ENCODE measurements at regions not wholly inside any gene's neighbourhood (a gene's known extent, or its start where the extent isn't known, plus 50 kb on each side); places are given as distances from the start of the nearest gene placed in this dataset.

DNA sequence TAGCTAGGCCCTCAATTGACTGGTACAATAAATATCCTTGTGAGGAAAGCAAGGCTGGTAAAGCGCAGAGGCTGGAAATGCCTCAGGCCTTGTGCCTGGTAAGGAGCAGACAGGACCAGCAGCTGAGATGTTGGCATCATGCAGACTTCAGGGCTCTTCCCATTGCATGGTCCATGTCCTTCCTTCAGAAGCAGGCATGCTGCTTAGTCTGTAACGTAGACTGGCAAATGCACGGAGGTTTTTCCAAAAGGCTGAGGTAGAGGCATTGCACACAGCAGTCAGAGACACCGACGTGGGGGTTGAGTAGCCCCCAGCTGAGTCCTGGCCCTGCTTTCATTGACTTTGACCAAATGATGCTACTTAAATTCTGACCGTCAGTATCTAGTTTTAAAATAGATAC, 87.1 kb downstream of the ADRB2 start:
- no peak for DNase-seq

DNA sequence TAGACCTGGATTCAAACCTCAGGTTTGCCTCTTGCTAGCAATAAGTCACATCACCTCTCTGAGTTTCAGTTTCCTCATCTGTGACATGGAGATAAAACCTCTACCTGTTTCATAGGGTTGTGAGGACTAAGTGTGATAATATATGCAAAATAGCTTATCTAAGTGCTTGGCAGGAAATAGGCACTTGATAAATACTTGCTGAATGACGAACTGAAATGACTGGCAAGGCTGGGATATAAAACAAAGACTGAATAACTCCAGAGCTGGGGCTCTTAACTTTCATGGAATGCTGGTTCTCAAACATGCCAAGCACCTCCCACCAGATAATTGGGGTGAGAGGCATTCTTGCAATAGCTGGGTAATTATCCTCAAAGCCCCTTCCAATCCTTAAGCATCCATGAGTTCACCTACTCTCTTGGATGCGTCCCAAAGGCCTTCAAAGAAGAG, 87.6 kb downstream of the ADRB2 start:
- no peak for DNase-seq

DNA sequence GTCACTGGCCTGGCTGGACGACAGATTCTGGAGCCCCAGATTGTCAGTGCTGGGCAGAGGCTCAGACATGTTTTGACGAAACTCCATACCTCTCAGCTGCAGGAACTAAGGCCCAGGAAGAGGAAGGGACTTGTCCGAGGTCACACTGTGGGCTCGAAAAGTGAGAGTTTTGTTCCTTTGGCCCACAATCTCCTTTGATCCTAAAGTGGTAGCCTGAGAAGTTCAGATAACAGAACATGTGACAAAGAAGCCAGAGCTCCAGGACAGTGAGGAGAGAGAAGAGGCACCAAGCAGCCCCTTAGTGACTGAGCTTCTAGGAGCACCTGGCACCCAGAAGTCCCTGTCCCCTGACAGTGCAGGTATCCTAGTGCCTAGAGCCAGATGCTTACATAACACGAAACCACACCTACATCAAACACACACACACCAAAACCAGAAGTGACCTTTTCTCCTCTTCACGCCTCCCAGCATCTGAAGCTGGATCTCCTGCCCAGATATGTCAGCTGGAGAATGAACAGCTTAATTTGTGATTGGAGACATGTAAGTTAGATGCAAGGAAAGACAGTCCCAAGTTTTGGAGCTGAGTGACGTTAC, 88.9 kb downstream of the ADRB2 start:
- DNase-seq: peak in 3 of 4 experiments; percentile 9 to 34 (median 27)

DNA sequence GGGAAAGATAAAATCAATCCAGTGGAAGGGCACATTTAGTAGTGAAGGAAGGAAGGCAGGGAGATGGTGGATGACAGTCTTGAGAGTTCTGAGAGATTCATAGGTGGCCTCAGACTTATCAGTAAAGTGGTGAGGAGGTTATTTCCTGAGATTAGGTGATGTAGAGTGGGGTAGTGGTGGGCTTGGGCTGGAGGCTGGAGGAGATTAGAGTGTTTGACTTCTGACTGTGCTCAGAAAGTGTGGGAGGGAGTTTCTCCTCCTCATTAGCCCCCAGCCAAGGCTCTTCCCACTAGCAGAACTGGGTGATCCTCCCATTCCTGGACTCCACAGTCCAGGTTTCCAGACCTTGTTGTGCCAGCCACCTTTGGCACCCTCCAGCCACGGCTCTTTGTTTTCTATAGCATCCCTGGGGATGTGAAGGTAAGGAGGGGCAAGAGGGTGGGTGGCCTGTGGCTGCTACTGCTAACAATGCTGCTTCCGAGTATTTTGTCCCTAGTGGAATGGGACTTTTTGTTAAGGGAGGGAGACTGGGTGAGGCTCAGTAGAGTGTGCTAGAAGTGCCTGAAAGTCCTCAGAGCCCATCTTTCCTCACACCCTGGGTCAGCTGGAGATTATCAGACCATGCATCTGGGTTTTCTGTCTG, 94.4 kb downstream of the ADRB2 start:
- DNase-seq: no peak

DNA sequence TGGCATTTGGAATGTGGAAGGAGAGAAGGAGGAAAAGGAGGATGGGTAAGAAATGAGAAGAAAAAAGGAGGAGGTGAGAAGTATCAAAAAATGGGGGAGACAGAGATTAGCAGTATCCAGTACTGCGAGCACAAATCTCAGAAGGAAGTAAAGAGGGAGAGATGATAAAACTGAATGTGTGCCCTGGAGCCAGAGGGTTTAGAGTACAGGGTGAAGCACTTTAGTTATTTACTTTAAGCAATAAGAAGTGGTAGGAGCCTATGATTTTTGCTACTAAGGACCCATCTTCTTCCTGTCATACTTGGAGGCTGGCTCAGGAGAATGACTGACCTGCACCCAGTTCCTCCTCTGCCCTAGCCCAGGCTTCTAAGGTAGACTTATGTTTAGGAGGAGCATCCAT, 94.9 kb downstream of the ADRB2 start:
- no peak for DNase-seq

DNA sequence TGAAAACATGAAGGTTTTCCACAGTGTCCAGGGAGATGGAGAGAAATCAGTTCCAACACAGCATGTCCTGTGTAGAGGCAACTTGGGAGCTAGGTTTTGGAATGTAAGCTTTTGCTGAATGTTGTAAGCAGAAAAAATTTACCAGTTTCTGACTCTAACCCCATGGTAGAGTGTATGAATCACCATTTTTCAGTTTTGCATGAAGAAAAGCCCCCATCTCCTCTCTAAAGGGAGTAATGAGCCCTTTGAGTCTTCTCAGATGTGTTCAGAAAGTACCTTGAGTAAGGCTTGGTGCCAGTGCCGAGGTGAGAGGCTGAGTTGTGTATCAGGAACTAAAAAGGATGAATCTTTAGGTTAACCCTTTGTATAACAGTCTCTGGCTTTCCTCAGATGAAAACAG, 96.2 kb downstream of the ADRB2 start:
- DNase-seq: no peak

DNA sequence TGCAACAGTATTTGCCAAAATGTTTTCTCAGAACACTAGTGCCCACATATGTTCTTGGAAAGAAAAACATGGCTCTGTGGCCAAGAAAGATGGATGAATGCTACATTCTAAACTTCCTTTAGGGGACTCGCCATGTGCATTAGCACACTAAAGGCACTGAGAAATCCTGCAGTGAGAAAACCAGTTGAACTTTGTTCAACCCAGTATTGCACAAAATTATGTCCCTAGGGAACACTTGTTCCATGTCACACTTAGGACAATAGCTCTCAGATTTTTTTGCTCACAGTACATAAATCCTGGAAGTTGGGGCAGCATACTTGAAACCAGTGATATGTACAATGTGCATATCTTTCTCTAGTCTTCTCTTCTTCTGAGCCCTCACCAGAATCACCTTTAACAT, 96.6 kb downstream of the ADRB2 start:
- no peak for DNase-seq

DNA sequence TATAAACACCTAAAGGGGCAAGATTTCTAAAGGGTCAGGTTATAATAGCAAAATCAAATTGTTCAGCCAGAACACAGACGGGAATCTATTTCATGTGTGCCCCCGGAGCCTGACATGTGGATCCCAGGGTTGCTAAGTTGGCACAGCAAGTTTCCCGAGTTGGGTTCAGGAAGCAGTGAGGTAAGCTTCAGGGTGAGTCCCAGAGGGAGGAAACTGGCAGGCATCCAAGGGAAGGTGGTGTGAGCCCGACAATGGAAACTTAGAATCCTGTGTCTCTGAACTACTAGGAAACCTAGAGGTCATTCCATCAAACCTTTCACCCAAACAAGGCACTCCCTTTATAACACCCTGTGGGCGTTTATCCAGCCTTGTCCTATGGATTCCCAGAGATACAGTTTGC, 98.4 kb downstream of the ADRB2 start:
- DNase-seq: no peak

DNA sequence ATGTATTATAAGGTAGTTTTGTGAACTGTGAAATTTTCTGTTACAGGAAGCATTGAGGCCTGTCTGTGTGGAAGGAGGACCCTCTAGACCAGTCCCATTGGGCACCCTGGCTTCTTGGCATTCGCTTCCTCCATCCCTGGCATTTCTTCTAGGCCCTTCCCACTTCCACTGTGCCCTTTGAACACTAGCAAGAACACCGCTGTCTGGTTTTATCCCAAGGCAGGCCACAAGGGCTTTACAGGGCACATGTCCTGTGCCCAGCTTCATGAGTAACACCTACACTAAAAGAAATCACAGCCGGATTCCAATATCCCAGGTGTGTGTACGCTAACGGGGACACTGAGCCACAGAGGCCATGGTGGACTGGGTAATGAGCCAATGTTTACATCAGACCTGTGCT, 99.8 kb downstream of the ADRB2 start:
- DNase-seq: no peak

DNA sequence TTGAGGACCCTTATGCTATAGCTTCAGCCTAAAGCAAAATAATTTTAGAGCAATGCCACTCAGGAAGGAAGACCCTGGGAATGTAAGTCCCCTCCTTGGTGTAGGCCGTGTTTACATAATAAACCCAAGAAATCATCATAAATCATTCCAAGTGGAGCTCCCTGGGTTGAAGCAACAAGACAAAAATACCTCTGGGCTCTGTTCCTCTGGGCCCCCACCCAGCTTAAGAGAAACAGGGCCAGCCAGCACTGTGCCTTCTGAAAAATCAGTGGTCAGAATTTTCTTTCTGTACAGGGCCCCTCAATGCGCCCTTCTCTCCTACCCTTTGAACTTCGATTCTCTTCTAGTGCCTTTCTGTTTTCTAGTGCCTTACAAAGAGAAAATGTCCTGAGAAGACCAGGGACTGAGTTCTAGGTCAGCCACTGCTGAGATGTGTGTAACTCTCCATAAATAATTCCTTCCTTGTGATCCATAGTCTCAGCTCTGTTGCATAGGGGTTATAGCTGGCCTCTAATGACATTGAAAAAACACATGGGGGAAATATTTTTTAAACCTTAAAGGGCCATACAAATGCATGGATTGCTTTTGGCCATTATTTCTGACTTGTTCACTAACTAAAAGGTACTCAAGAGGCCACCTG, 101.0 kb downstream of the ADRB2 start:
- DNase-seq: no peak

DNA sequence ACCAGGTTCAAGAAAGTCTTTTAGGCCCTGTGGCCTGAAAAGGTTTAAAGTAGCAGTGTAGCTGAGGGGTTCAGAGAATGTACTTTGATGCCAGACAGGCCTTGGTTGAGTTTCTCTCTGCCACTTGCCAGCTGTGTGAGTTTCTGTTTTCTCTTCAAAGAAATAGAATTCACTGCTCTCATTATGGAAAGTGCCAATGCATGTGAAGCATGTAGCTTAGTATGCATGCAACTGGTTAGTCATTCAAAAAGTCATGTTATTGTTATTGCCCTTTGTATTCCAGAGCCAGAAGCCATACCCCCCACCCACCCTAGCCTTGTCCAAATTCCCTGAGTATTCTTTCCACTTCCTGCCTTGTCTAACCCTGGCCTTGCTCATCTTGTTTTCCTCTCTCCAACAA, 101.7 kb downstream of the ADRB2 start:
- no peak for DNase-seq

DNA sequence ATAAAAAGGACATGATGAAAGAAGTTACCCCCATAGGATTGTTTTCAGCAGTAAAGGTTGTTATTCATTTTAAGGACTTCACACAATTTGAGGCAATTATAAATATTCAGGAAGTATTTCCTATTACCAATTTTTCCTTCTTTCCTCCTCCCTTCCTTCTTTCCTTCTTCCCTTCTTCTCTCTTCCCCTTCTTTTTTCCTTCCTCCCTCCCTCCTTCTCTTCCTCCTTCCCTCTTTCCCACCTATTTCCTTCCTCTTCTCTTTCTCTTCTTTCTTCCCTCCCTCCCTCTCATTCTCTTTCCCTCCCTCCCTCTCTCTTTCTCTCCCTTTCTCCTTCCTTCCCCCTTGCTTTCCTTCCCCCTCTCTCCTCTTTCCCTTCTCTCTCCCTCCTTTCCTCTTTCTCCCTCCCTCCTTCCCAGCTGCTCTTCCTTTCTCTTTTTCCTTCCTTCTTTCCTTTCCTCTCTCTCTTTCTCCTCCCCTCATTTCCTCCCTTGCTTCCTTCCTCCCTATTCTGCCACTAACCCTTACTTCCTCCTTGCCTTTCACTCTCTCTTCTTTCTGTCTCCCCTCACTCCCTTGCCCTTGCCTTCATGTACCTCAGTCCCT, 105.1 kb downstream of the ADRB2 start:
- DNase-seq: no peak

DNA sequence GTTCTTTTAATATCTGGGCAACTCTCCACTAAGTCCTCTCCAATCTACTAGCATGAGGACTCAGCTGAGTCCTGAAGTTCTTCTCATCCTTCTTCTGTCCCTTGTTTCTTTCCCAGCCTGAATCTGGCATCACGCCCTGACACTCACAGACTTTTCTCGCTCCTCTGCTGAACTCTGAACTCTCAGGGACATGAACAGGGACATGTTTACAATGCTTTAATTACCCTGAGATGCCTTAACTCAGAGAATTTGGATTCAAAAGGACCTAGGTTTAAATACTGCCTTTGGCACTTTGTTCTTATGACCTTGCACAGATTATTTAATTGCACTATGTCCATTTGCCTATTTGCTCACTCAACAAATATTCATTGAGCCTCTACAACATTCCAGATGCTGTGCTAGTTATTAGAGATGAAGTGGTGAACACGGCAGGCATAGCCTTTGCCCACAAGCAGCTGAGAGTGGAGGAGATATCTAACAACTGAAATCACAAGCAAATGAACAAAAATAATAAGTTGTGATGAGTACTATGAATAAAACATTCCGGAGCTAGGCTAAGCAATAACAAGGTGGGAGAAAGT, 106.0 kb downstream of the ADRB2 start:
- no peak for DNase-seq

DNA sequence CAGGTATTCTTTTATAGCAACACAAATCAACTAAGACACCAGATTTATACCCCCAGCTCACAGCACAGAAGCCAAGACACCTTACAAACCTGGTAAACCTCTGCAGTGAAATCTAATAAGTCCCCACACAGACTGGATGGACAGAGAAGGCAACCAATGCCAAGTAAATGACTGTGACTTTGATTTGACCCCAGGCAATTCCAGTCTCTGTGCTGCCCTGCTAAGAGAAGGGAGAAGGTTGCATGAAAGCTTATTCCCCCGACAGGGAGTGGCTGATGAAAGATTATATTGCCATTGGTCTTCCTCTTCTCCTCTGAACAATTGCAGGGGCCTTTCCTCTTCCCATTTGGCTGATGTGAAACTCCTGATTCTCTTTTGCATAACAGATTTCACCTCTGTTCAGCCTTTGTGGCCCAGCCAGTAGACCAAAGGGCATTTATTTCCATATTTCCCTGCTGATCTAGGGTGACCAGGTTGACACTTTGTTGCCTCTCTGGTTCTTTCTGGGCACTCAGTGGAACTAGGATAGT, 107.6 kb downstream of the ADRB2 start:
- DNase-seq: peak in 3 of 4 experiments; percentile 24 to 45 (median 30)

DNA sequence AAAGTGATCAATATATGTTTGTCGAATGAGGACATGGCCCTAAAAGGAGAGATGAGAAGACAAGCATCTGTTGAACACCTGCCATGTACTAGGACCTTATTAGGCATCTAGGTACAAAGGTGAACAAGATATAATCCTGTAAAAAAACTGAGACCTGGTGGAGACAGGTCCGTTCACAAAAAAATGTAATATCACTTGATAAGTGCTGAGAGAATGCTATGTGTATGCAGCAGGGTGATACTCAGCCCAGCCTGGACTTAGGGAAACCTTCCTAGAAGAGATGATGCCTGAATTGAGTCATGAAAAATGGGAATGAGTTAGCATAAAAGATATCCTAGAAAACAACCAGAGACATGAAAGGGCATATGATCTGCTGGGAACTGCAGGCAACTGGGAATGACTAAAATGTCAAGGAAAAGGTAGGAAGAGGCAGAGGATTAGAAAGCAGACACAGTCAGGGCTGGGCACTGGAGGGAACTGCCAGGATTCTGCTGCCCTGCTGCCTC, 108.5 kb downstream of the ADRB2 start:
- DNase-seq: no peak

DNA sequence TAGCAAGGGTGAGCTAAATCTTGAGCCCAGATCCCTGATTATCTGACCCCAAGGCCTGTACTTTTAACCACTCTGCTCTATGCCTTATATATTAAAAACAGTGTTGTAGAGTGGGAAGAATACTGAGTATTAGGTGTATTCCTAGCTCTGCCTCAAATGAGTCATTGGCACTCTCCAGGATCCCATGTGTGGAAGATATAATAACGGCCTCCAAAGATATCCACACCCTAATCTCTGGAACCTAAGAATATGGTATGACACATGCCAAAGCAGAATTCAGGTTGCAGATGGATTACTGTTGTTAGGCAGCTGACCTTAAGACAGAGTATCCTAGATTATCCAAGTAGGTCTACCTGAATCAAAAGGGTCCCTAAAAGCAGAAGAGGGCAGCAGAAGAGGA, 110.8 kb downstream of the ADRB2 start:
- no peak for DNase-seq

DNA sequence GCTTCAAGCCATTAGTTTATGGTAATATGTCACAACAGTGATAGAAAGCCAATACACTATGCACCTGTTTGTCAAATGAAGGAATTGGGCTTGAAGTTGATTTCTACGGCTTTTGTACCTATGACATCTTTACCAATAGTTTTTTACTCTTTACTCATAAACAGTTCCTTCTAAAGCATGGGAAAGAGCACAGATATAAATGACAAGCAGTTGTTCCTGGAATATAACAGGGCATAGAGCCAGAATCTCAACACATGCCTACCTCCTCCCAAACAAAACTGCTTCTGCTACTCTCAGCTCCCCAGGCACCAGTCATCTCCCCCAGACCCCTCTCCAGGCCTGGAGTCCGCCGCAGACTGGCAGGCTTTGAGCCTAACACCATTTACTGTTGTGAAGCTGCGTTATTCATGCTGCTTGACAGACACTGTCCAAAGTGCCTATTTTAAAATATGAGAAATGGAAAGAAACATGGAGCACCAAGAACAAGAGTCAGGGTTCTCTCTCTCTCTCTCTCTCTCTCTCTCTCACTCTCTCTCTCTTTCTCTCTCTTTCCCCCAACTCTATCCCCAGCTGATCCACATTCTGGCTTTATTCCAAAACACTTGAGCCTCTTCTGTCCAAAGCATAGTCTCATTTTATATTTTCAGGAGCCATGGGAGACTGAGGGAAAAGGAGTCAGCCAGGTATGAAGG, 111.6 kb downstream of the ADRB2 start:
- no peak for DNase-seq

DNA sequence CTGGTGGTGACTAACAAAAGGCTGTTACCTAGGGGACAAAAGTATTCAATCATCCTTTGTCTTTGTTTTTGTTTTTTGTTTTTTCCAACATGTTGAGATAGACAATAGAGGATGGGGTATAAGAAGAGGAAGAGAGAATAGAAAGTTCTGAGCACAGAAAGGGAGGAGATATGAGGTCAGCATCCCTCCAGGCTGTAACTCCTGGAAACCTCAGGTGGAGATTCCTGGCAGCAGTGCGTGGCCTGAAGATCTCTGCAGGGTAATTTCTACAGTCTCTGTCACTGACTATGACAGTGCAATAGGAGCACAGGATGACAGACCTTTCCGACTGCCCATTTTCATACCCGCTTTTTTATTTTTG, 112.1 kb downstream of the ADRB2 start:
- no peak for DNase-seq

DNA sequence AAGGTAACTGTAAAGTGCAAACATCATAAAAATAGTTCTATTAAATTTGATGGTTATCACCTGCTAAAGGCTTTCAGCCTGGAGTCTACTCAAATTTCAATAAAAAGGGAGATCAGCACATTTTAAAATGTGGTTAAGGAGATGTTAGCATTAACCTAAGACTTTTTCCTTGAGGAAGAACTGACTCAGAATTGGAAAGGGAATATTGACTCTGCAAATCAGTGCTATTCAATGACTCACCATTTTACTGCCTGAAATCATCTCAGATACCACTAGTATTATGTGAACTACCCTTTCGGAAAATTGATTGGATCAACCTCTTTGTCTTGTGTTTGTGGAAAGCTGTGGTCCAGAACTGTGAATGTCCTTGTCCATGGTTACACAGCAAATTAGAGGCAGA, 113.3 kb downstream of the ADRB2 start:
- no peak for DNase-seq

DNA sequence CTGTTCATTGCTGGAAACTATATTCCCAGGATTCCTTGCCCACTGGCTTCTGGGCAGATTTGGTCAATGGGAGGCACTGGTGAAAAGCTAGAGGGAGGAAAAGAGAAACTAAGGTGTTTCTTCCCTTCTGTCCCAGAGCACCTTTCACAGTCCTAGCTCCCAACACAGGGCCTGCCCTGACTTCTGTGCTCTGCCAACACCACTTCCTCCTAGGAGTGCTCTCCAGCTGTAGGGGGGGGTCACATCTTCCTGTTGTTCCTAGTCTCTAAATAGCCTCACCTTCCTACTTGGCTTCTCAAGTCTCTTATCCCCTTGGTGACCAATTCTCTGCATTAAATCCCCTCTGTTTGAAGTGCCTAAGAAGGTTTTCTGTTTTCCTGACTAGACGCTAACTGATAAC, 115.4 kb downstream of the ADRB2 start:
- peak in 1 of 4 experiments; percentile 6 for DNase-seq

DNA sequence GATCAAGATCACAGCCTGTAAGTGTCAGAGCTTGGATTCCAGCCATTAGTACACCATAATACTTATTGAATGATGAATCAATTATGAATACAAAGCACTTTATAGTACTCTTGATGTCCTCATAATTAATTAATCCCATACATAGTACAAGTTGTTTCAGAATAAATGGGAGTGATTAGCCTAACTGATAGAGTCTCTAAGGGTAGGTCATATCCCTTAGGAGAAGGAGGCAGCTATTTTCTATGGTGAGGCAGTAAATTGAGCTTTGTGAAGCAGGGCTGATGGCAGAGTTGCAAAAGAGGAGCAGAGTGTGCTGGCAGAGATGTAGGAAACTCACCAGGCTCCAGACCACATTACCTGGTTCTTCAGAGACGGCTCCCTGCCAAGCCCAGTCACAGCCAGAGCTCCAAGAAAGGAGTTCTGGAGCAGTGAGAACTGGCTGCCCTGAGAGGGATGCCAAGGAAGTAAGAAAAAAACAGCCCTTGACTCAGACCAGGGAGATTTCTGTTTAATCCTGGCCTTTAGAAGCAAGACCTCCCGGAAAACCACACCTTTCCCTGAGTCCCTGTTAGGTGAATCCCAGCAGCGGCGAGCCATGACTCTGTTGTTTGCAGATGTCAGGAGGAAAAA, 112.9 kb downstream of the SH3TC2 start:
- DNase-seq: no peak

DNA sequence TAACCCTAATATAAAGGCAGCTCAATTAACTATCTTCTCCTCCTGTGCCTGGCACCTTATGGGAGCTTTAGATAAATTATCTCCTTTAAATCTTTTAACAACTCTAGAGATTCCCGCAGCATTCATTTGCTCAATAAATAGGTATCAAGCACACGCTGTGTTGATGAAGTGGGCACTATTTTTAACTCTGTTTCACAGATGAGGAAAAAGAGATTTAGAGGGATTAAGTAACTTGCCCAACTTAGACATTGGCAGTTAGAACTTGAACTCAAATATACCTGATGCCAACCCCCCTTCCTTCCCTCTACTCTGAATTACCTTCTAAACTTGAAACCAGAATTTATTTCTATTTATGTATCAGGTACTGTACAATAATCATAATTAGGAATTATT, 112.4 kb downstream of the SH3TC2 start:
- DNase-seq: no peak

All from suppressor macrophage (primary cell).